Epidermal melanocyte (primary cell): ENCODE measurements at regions not wholly inside any gene's neighbourhood (a gene's known extent, or its start where the extent isn't known, plus 50 kb on each side); places are given as distances from the start of the nearest gene placed in this dataset.
"Not testable (repeated sequence)": the region's sequence is repeated elsewhere in the genome, so short reads cannot be mapped to it uniquely, and the experiment has no call there.

Experiments used
- DNase-seq: peaks from one replicate; pipeline ENCODE4 v3.0.0; 2011; ENCODE audit warnings: low spot score; ENCODE audit not compliant: insufficient read length

GRCh38 chr5:135776457-135776856 lies 58.0 kb upstream of the SLC25A48 start:
- no peak for DNase-seq

GRCh38 chr5:135761746-135762145 lies 72.7 kb upstream of the SLC25A48 start:
- no peak for DNase-seq

DNA sequence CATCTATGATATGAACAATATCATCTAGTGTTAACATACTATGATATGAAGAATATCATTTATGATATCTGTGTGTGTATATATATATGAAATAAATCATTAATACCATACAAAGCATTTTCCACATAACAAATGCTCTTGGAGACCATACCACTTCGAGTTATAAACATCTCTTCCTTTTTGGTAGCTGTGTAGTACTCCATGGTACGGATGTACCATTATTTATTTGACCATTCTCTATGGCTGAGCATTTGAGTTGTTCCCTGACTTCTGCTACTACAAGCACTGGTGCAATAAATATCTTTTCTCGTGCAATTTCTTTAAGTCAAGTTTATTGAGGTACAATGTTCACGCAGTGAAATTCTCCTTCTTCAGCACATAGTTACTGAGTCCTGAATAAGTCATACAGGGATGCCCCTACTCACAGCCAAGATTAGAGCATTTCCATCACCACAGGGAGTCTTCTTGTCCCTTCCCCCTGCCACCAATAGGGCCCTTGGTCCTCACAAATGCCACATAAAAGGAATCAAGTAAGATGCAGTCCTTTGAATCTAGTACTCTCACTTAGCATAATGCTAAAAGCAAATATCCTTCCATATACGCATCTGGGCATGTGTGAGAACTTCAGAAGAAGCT lies 75.2 kb upstream of the SLC25A48 start:
- no peak for DNase-seq

GRCh38 chr5:135753990-135754389 lies 80.5 kb upstream of the SLC25A48 start:
- no peak for DNase-seq

DNA sequence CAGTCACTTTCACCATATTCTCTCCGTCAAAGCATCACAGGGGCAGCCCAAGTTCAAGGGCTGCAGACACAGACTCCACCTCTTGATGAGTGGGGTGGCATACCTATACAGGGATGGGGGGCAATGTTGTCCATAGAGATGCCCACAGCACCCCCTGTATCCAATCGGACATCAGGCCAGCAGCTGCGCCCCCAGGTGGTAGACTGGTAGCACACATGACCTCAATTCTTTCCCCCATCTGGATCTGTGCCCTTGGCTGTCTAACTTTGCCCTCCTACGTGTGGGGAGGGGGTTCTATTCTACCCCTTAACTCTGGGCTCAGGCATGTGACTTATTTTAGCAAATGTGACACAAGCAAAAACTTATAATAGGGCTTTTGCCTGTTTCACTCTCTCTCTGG lies 84.0 kb upstream of the SLC25A48 start:
- no peak for DNase-seq

- DNase-seq, result no peak
These were observed 86.6 kb upstream of the SLC25A48 start for GRCh38 chr5:135747824-135748223.

DNA sequence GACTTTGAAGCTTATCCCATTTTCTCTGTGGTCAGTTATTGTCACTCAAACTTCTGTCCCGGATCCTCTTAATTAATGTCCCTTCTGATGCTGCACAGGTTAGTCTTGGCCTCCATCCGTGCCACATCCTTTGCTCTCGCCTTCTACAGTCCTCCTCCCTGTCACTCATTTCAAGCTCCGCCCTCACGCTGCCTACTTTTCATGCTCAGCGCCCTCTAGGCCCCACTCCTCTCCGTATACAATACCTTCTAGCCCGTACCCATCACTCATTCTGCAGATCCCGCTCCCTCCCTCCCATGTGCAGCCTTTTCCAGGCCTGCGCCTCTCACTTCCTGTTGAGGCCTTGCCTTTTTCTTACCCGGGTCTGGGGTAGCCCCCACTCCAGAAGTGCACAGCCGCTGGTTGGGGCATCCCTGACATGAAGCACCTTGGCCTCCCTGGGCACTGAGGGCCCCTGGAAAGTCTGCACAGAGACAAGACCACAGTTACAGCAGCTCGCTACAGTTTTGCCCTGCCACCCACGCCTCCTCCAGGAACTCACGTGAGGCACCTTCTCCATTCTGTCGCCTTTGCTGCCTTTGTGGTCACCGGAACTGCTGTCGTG lies 88.5 kb upstream of the SLC25A48 start:
- no peak for DNase-seq

DNA sequence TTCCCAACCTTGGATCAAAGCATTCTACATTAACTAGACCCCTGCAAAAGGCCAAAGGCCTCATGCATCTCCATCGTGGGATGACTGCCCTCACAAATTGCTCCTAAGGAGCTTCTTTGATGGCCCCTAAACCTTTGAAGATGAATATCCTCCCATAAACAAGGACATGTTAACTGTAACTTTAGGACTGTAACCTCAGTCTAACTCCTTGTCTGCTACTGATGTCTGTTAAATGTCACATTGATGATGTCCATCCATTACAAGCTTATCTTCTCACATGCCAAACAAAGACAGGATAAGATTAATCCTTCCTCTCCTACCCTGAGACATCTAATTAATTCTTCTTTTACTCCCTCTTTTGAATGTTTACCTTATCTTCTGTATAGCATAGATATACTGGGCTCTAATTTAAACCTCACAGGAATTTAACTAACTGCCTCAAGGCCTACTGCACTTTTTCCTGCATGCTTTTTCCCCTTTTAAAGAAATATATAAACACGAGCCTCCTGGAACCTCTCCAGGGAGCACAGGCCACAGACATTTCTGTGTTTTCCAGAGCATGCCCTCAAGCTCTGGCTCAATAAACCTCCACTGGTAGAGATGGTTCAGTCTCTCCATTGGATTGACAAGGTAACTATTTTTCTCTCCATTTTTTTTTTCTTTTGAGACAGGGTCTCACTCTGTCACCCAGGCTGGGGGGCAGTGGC lies 90.6 kb upstream of the SLC25A48 start:
- DNase-seq, result no peak

- DNase-seq, result no peak
These were observed 91.3 kb upstream of the SLC25A48 start for GRCh38 chr5:135743181-135743580.

DNA sequence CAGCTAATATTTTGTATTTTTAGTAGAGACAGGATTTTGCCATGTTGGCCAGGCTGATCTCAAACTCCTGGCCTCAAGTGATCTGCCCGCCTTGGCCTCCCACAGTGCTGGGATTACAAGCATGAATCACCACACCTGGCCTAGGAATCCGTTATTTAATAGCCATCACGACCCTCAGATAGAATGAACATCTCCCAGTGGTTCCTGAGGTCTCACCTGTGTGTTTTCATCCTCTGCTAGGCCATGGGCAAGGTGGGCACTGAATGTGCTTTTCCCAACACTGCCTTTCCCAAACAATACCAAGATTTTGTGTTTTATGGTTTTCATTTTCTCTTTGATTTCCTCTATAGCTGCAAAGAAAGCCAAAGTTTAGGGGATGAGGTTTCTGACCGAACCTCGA lies 92.2 kb upstream of the SLC25A48 start:
- not testable (repeated sequence) for DNase-seq

GRCh38 chr5:135741040-135741439 lies 93.4 kb upstream of the SLC25A48 start:
- DNase-seq, result no peak

GRCh38 chr5:135740475-135740874 lies 94.0 kb upstream of the SLC25A48 start:
- DNase-seq, result no peak

- DNase-seq, result no peak
These were observed 95.0 kb upstream of the SLC25A48 start for GRCh38 chr5:135739383-135739981.

- DNase-seq, result no peak
These were observed 95.9 kb upstream of the SLC25A48 start for GRCh38 chr5:135738564-135738875.

DNA sequence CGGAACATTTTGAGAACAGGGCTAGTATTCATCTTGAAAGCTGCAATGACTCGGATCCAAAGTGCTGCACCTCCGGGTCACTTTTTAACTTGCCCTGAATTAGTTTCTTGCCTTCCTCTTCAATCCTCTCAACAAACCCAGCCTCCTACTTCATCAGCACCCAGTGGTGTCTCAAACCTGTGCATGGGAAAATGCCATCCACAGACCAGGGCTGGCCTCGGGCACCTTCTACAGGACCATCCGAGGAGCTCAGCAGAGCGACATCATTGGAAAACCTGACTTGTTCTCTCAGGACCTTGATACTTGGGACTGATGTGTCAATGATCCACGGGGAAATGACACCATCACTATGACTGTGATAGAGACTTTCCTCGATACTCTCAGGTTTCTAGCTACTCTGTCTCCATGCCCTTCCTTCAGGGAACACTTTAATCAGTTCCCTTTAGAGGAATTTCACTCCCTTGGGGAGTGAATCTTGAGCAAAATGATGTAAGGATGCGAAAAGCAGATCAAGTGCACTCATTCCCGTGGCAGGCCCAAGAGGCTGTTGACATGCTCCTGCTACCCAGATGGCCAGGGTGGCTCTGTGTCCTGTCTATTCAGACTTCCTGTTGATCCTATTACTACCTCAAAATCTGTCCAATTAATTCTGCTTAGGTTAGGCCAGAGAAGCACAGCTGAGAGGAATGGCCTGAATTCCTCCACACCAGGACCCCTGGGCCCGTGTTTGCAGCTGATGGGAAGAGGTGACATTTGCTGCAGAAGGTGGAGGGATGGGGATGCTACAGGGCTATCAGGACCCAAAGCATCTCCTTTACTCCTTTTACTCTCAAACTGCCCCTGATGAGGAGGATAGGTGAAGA lies 96.5 kb upstream of the SLC25A48 start:
- DNase-seq, result no peak

DNA sequence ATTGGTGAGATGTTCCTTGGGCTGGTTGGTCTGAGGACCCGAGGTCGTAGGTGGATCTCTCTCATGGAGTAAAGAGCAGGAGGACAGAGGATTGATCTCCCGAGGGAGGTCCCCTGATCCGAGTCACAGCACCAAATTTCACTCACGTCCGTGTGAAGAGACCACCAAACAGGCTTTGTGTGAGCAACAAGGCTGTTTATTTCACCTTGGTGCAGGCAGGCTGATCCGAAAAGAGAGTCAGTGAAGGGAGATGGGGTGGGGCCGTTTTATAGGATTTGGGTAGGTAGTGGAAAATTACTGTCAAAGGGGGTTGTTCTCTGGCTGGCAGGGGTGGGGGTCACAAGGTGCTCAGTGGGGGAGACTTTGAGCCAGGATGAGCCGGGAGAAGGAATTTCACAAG lies 97.5 kb upstream of the SLC25A48 start:
- DNase-seq, result not testable (repeated sequence)

- no peak for DNase-seq
These were observed 98.6 kb upstream of the SLC25A48 start for GRCh38 chr5:135735831-135736230.

DNA sequence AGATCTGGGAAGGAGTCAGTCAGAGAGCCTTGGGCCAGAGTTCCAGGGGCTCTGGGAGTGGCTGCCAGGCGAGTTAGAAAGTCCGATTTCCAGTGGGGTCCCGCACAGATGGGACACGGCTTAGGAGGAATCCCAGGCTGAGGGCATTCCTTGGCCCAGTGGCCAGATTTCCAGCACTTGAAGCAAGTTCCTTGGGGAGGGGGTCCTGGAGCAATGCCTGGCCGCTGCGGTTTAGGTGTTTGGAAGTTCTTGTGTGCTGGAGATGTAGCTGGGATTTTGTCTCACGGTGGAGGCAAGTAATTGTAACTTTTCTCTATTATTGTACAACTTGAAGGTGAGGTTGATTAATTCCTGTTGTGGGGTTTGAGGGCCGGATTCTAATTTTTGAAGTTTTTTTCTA lies 99.5 kb upstream of the SLC25A48 start:
- not testable (repeated sequence) for DNase-seq

DNA sequence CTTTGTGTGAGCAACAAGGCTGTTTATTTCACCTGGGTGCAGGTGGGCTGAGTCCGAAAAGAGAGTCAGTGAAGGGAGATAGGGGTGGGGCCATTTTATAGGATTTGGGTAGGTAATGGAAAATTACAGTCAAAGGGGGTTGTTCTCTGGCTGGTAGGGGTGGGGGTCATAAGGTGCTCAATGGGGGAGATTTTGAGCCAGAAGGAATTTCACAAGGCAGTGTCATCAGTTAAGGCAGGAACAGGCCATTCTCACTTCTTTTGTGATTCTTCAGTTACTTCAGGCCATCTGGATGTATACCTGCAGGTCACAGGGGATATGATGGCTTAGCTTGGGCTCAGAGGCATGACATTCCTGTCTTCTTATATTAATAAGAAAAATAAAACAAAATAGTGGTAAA lies 103.4 kb upstream of the SLC25A48 start:
- DNase-seq, result not testable (repeated sequence)

GRCh38 chr5:135730161-135730560 lies 104.3 kb upstream of the SLC25A48 start:
- DNase-seq, result not testable (repeated sequence)

GRCh38 chr5:135729321-135729786 lies 105.1 kb upstream of the SLC25A48 start:
- DNase-seq, result no peak
